ENCODE measurements at regions not wholly inside any gene's neighbourhood (a gene's known extent, or its start where the extent isn't known, plus 50 kb on each side); places are given as distances from the start of the nearest gene placed in this dataset.
A peak's percentile ranks its signal among the peaks of the same experiment; 100 is the strongest.
"Not testable (repeated sequence)": the region's sequence is repeated elsewhere in the genome, so short reads cannot be mapped to it uniquely, and the experiment has no call there.

- no peak for DNase-seq (ENCODE audit: low spot score)
Measured at GRCh38 chrX:124234348-124234747, 98.1 kb upstream of the TEX13D start.

DNA sequence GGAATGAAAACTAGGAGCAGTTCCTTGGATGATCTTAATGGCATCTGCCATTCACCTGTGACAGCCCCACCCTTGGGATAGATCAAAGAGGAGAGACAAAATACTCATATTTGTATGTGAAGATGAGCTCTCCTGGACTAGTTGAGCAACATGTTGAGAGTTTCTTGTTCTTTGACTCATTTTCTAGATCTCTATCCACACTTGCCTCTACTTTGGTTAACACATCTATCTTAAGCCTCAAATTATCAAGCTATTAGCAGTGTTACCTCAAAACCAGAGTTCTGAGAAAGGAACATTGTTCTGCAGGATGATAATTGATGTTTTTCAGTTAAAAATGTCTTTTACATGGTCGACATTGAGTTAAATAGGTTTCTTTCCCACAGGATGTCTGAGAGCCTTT, 94.2 kb upstream of the TEX13D start:
- no peak for DNase-seq (ENCODE audit: low spot score)

- DNase-seq (ENCODE audit: low spot score) = no peak
Measured at GRCh38 chrX:124239324-124239723, 93.1 kb upstream of the TEX13D start.

DNA sequence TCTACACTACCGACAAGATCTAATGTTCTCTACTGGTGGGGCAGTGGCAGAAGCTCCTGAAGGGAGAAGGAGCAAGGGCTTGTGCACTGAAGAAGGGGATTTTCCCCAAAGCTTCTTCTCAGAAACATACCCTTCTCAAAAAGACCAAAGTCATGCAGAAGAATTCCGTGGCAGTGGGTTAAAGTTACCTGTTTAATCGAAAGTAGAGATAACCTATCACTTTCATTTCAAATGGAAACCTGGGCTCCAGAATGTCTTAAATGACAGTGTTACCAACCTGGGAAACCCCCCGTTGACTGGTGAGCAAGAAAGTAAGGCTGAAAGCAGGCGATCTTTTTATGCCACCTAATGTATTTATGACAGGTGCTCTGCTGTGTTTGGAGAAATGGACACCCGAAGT, 92.5 kb upstream of the TEX13D start:
- no peak for DNase-seq (ENCODE audit: low spot score)

DNA sequence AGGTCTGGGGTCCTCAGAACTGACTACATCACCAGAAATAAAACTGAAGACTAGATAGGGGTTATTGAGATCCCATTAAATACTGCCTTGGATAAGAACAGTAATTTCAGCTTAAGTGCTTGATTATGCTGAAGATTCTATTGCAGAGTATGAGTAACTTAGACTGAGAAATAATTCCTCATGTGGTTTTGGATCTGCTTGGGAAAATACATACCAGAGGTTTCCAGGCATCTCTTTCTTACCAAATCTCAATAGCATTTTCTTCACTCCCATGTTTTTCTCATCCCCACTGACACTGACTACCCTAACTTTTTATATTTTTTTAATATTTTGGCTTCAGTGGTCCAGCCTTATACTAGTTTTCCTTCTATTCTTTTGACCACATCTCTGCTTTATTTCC, 92.0 kb upstream of the TEX13D start:
- DNase-seq (ENCODE audit: low spot score) = no peak

GRCh38 chrX:124242131-124242530, 90.3 kb upstream of the TEX13D start:
- no peak for DNase-seq (ENCODE audit: low spot score)

DNA sequence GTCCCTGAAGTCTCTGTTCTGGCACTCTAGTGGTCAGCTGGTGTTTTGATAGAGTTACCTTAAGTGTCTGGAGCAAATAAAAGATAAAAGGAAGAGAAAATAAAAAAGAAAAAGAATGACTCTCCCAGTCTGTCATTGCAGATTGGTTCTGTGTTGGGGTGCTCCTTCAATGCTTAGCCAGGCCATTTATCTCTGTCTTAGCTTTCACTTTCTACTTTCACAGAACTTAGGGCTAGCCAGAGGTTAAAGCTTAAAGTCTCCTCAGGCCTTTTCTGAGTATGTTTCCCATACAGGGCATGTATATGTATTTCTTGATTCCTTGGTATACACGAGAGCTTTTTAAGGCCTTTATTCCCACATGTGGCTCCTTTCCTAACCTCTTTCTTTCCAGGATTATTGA, 83.1 kb upstream of the TEX13D start:
- no peak for DNase-seq (ENCODE audit: low spot score)

GRCh38 chrX:124250835-124251437, 81.5 kb upstream of the TEX13D start:
- no peak for DNase-seq (ENCODE audit: low spot score)

- no peak for DNase-seq (ENCODE audit: low spot score)
Measured at GRCh38 chrX:124254611-124255010, 77.8 kb upstream of the TEX13D start.

GRCh38 chrX:124256216-124256615, 76.2 kb upstream of the TEX13D start:
- no peak for DNase-seq (ENCODE audit: low spot score)

- DNase-seq (ENCODE audit: low spot score) = no peak
Measured at GRCh38 chrX:124256629-124257380, 75.7 kb upstream of the TEX13D start.

DNA sequence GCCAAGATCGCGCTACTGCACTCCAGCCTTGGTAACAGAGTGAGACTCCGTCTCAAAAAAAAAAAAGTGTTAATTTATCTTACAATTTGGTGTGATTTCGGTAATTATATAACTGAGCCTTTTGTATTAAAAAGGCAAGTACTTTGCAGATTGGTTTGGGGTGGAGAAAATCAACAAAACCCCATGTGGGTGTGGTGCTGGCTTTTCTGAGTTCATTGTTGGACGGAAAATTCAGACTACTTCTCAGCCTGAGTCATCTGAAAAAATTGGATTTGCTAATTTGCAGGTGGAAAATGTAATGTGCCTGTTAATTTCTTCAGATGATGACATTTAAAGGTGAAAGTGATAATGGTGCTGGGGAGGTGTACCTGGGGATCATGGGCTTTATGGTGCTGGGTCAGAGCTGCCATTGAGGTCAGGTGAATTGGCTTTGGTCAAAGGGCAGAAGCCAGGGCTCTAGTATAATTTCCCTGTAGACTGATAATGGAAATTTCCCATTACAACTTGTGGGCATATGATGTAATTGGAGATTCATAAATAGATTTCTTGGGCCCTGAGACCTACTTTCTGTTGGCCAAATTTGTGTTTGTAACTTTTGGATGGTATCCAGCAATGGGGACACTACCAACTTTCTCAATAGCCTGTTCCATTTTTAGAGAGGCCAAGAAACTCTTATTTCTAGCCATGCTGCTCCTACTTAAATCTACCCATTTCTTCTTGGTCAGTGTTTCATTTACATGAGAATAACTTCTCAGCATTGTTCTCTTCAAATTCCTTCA, 74.3 kb upstream of the TEX13D start:
- no peak for DNase-seq (ENCODE audit: low spot score)

DNA sequence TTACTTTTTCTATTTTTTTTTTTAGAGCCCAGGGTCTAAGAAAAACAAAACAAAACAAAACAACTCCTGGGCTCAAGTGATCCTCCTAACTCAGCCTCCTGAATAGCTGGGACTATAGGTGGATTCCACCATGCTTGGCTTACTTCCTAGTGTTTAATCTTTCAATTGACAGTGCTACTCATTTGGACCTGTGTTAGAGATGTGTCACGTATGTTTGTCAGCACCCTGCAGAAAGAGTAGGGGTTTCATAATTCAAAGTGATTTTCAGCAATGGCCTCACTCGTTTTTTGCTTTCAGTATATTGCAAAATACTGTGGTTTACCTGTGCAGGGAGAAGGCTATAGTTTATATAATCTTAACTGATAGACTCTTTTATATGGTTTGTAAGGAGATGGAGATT, 71.6 kb upstream of the TEX13D start:
- no peak for DNase-seq (ENCODE audit: low spot score)

DNA sequence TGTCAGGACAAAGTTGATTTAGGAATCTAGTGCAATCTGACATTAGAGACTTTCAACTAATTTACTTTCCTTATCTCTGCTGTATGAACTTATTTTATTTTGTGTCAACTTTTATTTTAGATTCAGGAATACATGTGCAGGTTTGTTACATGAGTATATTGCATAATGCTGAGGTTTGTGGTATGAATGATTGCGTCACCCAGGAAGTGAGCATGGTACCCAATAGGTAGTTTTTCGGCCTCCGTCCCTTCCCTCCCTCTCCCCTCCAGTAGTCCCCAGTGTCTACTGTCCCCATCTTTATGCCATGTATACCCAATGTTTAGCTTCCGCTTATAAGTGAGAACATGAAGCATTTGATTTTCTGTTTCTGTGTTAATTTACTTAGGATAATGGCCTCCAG, 68.7 kb upstream of the TEX13D start:
- DNase-seq (ENCODE audit: low spot score) = peak; percentile 11

DNA sequence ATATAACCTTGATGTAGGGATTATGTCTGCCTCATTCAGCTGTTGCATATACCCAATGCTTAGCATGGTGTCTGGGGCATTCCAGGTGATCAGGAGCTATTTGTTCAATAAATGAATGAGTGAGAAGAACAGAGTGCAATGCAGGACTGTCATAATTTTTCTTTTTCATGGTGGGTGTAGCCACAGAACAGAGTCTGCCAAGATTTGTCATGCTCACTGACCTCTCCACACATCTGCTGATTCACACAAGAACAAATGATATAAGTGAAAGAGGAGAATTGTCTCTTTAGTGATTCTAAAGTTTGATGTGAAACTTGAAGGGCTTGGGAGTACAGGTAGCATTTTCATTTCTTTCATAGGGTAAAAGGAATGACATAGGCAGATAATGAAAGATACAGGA, 64.4 kb upstream of the TEX13D start:
- no peak for DNase-seq (ENCODE audit: low spot score)

DNA sequence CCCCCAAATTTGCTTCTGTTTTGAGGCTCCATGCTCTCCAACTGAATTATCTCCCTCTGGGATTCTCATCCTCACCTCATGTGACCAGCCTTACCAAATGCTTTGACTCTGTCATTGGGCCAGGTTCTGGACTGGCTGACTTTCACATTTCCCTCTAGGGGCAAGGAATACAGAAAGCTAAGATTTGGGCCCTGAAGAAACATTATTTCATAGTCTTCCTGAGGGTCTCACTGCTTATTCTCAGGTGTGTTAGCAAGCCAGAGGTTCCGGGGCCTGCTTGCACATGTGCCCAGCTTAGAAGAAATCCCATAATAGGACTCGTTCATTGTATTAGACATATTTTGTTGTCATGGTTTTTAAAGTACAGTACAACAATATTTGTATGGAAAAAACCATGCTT, 62.6 kb upstream of the TEX13D start:
- DNase-seq (ENCODE audit: low spot score) = no peak

GRCh38 chrX:124271599-124271998, 60.9 kb upstream of the TEX13D start:
- not testable (repeated sequence) for DNase-seq (ENCODE audit: low spot score)

DNA sequence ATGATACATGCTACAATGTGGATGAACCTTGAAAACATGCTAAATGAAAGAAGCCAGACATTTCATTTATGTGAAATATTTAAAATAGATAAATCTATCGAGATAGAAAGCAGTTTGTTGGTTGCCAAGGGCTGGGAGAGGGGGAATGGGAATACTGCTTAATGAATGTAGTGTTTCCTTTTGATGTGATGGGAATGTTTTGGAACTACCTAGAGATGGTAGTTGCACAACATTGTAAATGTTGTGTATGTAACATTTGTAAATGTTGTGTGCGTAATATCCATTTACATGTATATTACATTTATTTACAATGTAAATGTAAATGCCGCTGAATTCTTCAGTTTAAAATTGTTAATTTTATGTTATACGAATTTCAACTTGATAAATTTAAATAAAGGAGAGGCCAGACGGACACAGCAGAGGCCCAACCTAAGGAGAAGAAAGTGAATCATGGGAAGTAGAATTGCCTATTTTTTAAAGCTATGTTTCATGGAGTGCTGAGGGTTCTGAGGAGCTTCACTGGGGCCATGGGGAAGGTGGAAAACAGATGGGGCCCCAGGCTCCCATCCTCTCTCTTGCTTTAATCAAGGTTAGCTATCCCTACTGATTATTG, 60.0 kb upstream of the TEX13D start:
- DNase-seq (ENCODE audit: low spot score) = no peak

DNA sequence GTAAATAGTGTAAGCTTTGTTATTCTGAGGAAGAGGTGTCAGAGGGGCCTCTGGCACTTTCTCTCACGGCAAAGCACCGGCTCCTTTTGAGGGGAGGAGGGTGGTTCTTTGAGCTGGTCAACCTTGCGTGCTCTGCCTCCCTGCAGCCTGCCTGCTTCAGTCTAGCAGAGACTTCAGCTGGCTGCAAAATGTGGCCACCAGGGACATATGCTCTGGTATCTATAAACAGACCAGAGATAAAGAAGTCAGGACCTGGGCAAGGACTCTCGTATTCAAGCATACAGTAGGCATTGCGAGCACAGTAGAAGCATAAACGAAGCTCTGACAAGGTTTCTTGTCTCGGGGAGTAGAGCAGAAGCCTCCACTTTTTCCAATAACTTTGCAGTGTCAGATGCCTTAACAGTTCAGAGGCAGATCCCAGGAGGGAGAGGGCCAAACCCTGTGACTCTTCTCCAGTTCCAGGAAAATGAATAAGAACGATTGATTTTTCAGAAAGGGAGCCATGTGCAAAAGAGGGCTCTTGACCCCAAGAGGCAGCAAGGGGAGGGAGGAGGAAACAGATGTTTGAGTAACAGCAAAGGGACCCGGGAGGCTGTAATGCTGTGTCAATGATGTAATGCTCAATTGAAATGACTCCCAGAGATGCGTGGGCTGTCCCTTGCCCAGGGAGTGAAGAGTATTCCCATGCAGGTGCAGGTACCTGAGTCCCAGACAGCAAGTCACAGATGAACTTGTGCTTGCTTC, 57.9 kb upstream of the TEX13D start:
- no peak for DNase-seq (ENCODE audit: low spot score)

- DNase-seq (ENCODE audit: low spot score) = no peak
Measured at GRCh38 chrX:124275182-124275894, 57.1 kb upstream of the TEX13D start.

- DNase-seq (ENCODE audit: low spot score) = peak; percentile 4
Measured at GRCh38 chrX:124280294-124280902, 52.1 kb upstream of the TEX13D start.

Data from H4 (cell line).